ENCODE measurements at regions not wholly inside any gene's neighbourhood (a gene's known extent, or its start where the extent isn't known, plus 50 kb on each side); places are given as distances from the start of the nearest gene placed in this dataset.

DNA sequence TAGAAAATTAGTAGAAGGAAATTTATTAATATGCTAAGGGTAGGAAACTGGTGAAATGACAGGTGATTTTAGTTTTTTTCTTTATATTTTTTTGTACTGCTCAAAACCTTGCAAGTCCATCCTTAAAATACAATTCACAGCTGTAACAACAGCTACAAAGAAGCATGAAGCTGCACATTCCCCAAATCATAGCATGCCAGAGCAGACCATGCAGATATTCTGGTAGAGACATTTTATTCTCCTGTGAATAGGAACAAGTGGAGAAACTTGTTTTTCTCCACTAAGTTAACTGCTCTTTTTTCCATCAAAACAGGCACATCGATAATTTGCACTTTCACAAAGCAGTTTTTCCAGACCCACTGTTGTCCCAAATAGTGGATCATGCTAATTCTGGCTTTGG is 1125.7 kb downstream of the BRINP3 start:
- TF ChIP-seq POLR2A (IDR thresholded peaks at IDR 0.05) = no peak
- TF ChIP-seq, protein P1, sequence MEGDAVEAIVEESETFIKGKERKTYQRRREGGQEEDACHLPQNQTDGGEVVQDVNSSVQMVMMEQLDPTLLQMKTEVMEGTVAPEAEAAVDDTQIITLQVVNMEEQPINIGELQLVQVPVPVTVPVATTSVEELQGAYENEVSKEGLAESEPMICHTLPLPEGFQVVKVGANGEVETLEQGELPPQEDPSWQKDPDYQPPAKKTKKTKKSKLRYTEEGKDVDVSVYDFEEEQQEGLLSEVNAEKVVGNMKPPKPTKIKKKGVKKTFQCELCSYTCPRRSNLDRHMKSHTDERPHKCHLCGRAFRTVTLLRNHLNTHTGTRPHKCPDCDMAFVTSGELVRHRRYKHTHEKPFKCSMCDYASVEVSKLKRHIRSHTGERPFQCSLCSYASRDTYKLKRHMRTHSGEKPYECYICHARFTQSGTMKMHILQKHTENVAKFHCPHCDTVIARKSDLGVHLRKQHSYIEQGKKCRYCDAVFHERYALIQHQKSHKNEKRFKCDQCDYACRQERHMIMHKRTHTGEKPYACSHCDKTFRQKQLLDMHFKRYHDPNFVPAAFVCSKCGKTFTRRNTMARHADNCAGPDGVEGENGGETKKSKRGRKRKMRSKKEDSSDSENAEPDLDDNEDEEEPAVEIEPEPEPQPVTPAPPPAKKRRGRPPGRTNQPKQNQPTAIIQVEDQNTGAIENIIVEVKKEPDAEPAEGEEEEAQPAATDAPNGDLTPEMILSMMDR (IDR thresholded peaks at IDR 0.05) = no peak
